Breast epithelium (tissue), 4 donors: ENCODE measurements at regions not wholly inside any gene's neighbourhood (a gene's known extent, or its start where the extent isn't known, plus 50 kb on each side); places are given as distances from the start of the nearest gene placed in this dataset.
A peak's percentile ranks its signal among the peaks of the same experiment; 100 is the strongest.

Experiments
- DNase-seq, 2 donors: peaks; one replicate each; pipeline ENCODE4 v3.0.0-alpha.2; 2019; ENCODE audit warnings: low spot score in 2 of 2
- H3K27ac ChIP-seq, 2 donors: fragments of 200-600 bp; sonication (generic) in 1 of 2; one replicate each; pipeline ENCODE4 v1.5.1; 2016 to 2019; ENCODE audit warnings: mild to moderate bottlenecking in 1 of 2
- H3K27me3 ChIP-seq, 2 donors: fragments of 200-600 bp; sonication (generic) in 1 of 2; one replicate each; pipeline versions ENCODE4 v1.5.1 to v1.6.0; 2017 to 2019; ENCODE audit warnings: control low read depth in 1 of 2, mild to moderate bottlenecking in 1 of 2
- H3K36me3 ChIP-seq: fragments of 200-600 bp; one replicate; pipeline ENCODE4 v1.5.1; 2019
- H3K4me1 ChIP-seq, 2 donors: fragments of 200-600 bp; sonication (generic); one replicate each; pipeline ENCODE4 v1.5.1; 2016 to 2019; ENCODE audit warnings: control low read depth in 1 of 2
- H3K4me3 ChIP-seq, 3 donors: fragments of 200-600 bp; sonication (generic); 1 replicate in 2 of 3; 2 replicates in 1 of 3; pipeline ENCODE4 v1.5.1; 2016 to 2019; ENCODE audit warnings: mild to moderate bottlenecking in 3 of 3, moderate library complexity in 2 of 3
- H3K9me3 ChIP-seq, 2 donors: fragments of 200-600 bp; sonication (generic) in 1 of 2; one replicate each; pipeline ENCODE4 v1.5.1; 2016 to 2019; ENCODE audit warnings: control low read depth in 1 of 2
- CTCF ChIP-seq, 3 donors: fragments of 450-650 bp; IDR thresholded peaks; one replicate each; pipeline ENCODE4 v1.5.1; 2016 to 2017; ENCODE audit warnings: antibody characterized with exemption in 3 of 3, mild to moderate bottlenecking in 3 of 3, moderate library complexity in 3 of 3
- POLR2A ChIP-seq: fragments of 450-650 bp; IDR thresholded peaks from one replicate; pipeline ENCODE4 v1.6.1; 2016; ENCODE audit warnings: antibody characterized with exemption, mild to moderate bottlenecking, moderate library complexity
- POLR2AphosphoS5 ChIP-seq, 3 donors: sonication (generic); formaldehyde crosslinking; IDR thresholded peaks; one replicate each; pipeline ENCODE4 v1.6.1; 2017; ENCODE audit warnings: antibody characterized with exemption in 3 of 3
- intact Hi-C: fragments of 100-400 bp; cut with DNase I; formaldehyde crosslinking; loops from one replicate; pipeline ENCODE4 v1.15.1; 2023; ENCODE audit warnings: low total_unique reads

DNA sequence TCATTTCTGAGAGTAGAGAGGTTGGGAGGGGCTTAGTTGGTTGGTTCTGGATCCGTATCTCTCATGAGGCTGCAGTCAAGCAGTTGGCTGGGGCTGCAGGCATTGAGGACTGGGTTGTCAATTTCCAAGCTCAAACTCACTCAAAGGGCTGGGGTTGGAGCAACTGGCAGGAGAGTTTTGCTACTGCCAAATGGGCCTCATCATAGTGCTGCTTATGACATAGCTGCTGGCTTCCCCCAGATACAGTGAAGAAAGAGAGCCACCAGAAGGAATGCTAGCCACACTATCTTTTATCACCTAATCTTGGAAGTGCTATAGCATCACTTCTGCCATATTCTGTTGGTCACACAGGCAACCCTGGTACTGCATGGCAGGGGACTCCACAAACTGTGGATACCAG is 363.5 kb upstream of the USP24 start:
- Histone ChIP-seq H3K4me1 (peaks cover 0 to 10% of the 10 kb centered on the region in 2 donors), H3K9me3 (no peaks in the 10 kb centered on the region), H3K27me3 (no peaks in the 10 kb centered on the region), H3K36me3 (no peaks in the 10 kb centered on the region), H3K4me3 (no peak overlapping the region), H3K27ac (peak overlapping the region; percentile 94)
- no peak for DNase-seq
- TF ChIP-seq POLR2A (no peak), CTCF (IDR thresholded peaks at IDR 0.05) (no peak), POLR2AphosphoS5 (IDR thresholded peaks at IDR 0.05) (no peak)
- intact Hi-C loops, result no loop called here

- Histone ChIP-seq H3K27ac (peak overlapping the region; percentile 94), H3K9me3 (no peaks in the 10 kb centered on the region), H3K27me3 (no peaks in the 10 kb centered on the region), H3K4me1 (peaks cover 0 to 4% of the 10 kb centered on the region in 2 donors), H3K36me3 (no peaks in the 10 kb centered on the region), H3K4me3 (peak overlapping the region in 1 of 3 donors; percentile 11)
- peak in 1 of 3 donors; percentile 16 for TF ChIP-seq POLR2AphosphoS5 (IDR thresholded peaks at IDR 0.05)
- peak in 1 of 3 donors; percentile 25 for TF ChIP-seq CTCF (IDR thresholded peaks at IDR 0.05)
- no peak for TF ChIP-seq POLR2A
- DNase-seq, result peak in 1 of 2 donors; percentile 94
- intact Hi-C loops, result no loop called here
Measured at GRCh38 chr1:55575571-55576279, 360.6 kb upstream of the USP24 start.

DNA sequence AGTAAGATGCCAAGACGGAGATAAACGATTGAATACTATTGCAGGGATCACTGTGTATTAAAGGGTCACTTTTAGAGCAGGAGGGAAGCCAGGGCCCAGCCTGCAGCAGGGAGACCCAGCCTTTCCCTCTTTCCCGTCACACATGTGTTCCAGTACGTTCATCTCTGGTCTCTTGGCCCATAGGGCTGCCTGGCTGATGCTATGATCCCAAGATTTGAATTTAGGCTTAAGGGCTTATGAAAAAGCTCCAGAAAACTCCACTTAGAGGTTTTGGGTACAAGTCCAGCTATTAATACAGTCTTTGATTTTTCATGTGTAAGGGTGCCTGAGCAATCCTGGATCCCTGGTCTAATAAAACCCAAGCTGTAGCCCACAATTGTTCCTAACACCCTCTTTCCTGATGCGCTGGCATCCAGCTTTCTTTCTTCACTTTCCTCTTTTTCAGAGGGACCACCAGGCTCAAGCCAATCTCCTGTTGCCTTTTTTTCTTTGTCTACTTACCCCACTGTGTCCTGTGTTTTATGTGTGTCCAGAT is 359.6 kb upstream of the USP24 start:
- Histone ChIP-seq H3K36me3 (no peaks in the 10 kb centered on the region), H3K27ac (no peak overlapping the region), H3K9me3 (no peaks in the 10 kb centered on the region), H3K27me3 (no peaks in the 10 kb centered on the region), H3K4me3 (no peak overlapping the region), H3K4me1 (peaks cover 0 to 2% of the 10 kb centered on the region in 2 donors)
- TF ChIP-seq CTCF (IDR thresholded peaks at IDR 0.05), result no peak
- TF ChIP-seq POLR2AphosphoS5 (IDR thresholded peaks at IDR 0.05), result no peak
- no peak for TF ChIP-seq POLR2A
- intact Hi-C loops, result no loop called here
- DNase-seq, result no peak

DNA sequence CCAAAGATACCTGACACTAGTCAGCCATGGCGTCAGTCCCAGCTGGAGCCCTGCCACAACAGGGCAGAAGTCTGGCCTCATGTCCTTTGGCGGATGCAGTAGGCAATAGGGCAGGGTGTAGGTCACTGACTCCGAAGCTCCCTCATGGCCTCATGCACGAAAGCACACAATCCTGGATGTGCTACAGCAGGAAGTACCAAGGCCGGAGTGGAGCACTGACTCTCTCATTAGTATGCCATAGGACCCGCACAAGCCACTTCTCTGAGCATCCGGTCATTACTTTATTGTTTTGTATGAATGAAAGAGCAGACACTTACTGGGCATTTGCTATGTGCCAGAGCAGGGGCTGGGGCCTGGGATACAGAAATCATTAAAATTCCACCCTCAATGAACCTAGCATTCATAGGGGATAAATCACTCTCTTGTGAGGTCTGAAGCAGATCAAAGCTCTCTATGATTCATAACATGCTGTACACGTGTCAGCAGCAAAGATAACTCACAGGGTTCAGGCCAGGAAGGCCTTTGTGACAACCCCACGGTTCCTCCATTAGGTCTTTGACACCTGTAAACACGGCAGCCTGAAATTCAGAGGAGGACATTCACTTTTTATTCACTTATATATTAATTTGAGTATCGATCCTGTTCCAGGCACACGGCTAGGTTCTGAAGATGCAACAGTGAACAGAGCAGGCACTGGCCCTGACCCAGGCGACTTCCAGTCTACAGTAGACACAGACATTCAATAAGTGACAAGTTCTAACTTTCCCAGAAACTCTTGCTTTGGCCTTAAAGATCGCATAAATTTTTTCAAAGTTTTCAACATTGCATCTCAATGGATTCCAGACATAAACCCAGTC is 357.9 kb upstream of the USP24 start:
- TF ChIP-seq POLR2AphosphoS5 (IDR thresholded peaks at IDR 0.05) (no peak), POLR2A (no peak), CTCF (IDR thresholded peaks at IDR 0.05) (no peak)
- Histone ChIP-seq H3K4me1 (no peaks in the 10 kb centered on the region), H3K27ac (no peak overlapping the region)

GRCh38 chr1:55571767-55572166 is 356.6 kb upstream of the USP24 start:
- TF ChIP-seq POLR2A, result no peak
- TF ChIP-seq POLR2AphosphoS5 (IDR thresholded peaks at IDR 0.05), result no peak
- TF ChIP-seq CTCF (IDR thresholded peaks at IDR 0.05), result no peak
- H3K9me3 ChIP-seq, result peaks cover 0 to 3% of the 10 kb centered on the region in 2 donors
- intact Hi-C loops, result no loop called here
- H3K4me3 ChIP-seq, result no peak overlapping the region
- H3K36me3 ChIP-seq, result no peaks in the 10 kb centered on the region
- no peaks in the 10 kb centered on the region for H3K4me1 ChIP-seq
- no peak overlapping the region for H3K27ac ChIP-seq
- DNase-seq, result no peak
- no peaks in the 10 kb centered on the region for H3K27me3 ChIP-seq

More for the DNA sequence above, 357.9 kb upstream of the USP24 start:
- intact Hi-C loops, result no loop called here
- no peak for DNase-seq
- H3K36me3 ChIP-seq, result no peaks in the 10 kb centered on the region
- no peak overlapping the region for H3K4me3 ChIP-seq
- H3K27me3 ChIP-seq, result no peaks in the 10 kb centered on the region
- no peaks in the 10 kb centered on the region for H3K9me3 ChIP-seq
